ENCODE measurements at regions not wholly inside any gene's neighbourhood (a gene's known extent, or its start where the extent isn't known, plus 50 kb on each side); places are given as distances from the start of the nearest gene placed in this dataset.

DNA sequence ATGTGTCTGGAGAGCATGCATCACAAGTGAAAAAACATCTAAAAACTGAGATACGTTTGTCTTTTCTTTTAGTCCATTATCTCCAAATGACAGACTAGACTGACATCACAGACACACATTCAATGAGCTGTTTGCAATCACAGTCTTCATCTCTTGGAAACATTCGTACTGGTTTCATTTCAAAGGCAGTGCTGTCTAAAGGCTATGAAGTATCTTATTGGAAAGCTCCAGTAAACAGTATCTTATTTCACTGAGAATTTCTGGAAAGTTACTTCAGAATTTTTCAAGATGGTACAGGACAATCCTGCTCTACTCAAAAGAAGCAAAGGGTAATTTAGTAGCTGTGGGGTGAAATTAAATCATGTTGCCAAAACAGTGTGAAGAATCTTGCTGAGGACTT, 53.5 kb upstream of the TNFRSF19 start:
- no peak for TF ChIP-seq CTCF (IDR thresholded peaks at IDR 0.05; ENCODE audit: low read depth, low read length)
- Histone ChIP-seq H3K27me3 (no peaks in the 10 kb centered on the region), H3K36me3 (no peaks in the 10 kb centered on the region), H3K4me1 (ENCODE audit: low read depth) (peaks cover 60% of the 10 kb centered on the region), H3K27ac (no peak overlapping the region), H3K4me3 (no peak overlapping the region), H3K9me3 (ENCODE audit: low read depth) (no peaks in the 10 kb centered on the region)
- DNase-seq (ENCODE audit: low read depth in 1 of 2, low spot score in 1 of 2), result peak in 1 of 2 donors; percentile 3

GRCh38 chr13:23518231-23518630, 52.0 kb upstream of the TNFRSF19 start:
- H3K27ac ChIP-seq, result peak overlapping the region; percentile 74
- H3K4me1 ChIP-seq (ENCODE audit: low read depth), result peaks cover 51% of the 10 kb centered on the region
- TF ChIP-seq CTCF (IDR thresholded peaks at IDR 0.05; ENCODE audit: low read depth, low read length), result no peak
- H3K9me3 ChIP-seq (ENCODE audit: low read depth), result no peaks in the 10 kb centered on the region
- no peaks in the 10 kb centered on the region for H3K36me3 ChIP-seq
- no peak overlapping the region for H3K4me3 ChIP-seq
- peak in 1 of 2 donors; percentile 72 for DNase-seq (ENCODE audit: low read depth in 1 of 2, low spot score in 1 of 2)
- H3K27me3 ChIP-seq, result no peaks in the 10 kb centered on the region

Data from cardiac muscle cell (in vitro differentiated cells and primary cell).